ENCODE measurements at regions not wholly inside any gene's neighbourhood (a gene's known extent, or its start where the extent isn't known, plus 50 kb on each side); places are given as distances from the start of the nearest gene placed in this dataset.
A peak's percentile ranks its signal among the peaks of the same experiment; 100 is the strongest.

GRCh38 chr9:107542411-107543157, 53.0 kb upstream of the KLF4 start:
- TF ChIP-seq CTCF (IDR thresholded peaks at IDR 0.05) (no peak), POLR2A (IDR thresholded peaks at IDR 0.05) (no peak), POLR2AphosphoS5 (IDR thresholded peaks at IDR 0.05) (no peak), EP300 (IDR thresholded peaks at IDR 0.05; ENCODE audit: low read depth) (no peak)
- WGBS, 2 donors (ENCODE audit: low coverage in 1 of 2), result 48 to 65% methylated on average over 4 of the region's 4 CpGs
- Histone ChIP-seq H3K27ac (peak overlapping the region in 3 of 4 donors; percentile 1 to 46 (median 35)), H3K4me3 (no peak overlapping the region), H3K36me3 (no peaks in the 10 kb centered on the region), H3K9me3 (no peaks in the 10 kb centered on the region), H3K4me1 (peaks cover 0 to 11% (median 2%) of the 10 kb centered on the region in 4 donors), H3K27me3 (no peaks in the 10 kb centered on the region)
- intact Hi-C loops (cut with DNase I; ENCODE audit: low total_unique reads), result no loop called here
- DNase-seq, result no peak
- in situ Hi-C loops (cut with MboI; ENCODE audit: low pct_ligation_motif_present in 1 of 4, low pct_unique_long_range_greater_than_20kb in 1 of 4, low sequenced_read_pairs in 3 of 4), result no loop called here

GRCh38 chr9:107541523-107541922, 52.0 kb upstream of the KLF4 start:
- Histone ChIP-seq H3K36me3 (no peaks in the 10 kb centered on the region), H3K27me3 (no peaks in the 10 kb centered on the region), H3K27ac (no peak overlapping the region), H3K4me1 (peaks cover 0 to 17% (median 5%) of the 10 kb centered on the region in 4 donors), H3K9me3 (no peaks in the 10 kb centered on the region), H3K4me3 (no peak overlapping the region)
- DNase-seq, result no peak
- in situ Hi-C loops (cut with MboI; ENCODE audit: low pct_ligation_motif_present in 1 of 4, low pct_unique_long_range_greater_than_20kb in 1 of 4, low sequenced_read_pairs in 3 of 4), result no loop called here
- intact Hi-C loops (cut with DNase I; ENCODE audit: low total_unique reads), result no loop called here
- 60 to 76% methylated on average over 1 to 2 of the region's 2 CpGs for WGBS, 2 donors (ENCODE audit: low coverage in 1 of 2)
- TF ChIP-seq POLR2AphosphoS5 (IDR thresholded peaks at IDR 0.05) (no peak), POLR2A (IDR thresholded peaks at IDR 0.05) (no peak), EP300 (IDR thresholded peaks at IDR 0.05; ENCODE audit: low read depth) (no peak), CTCF (IDR thresholded peaks at IDR 0.05) (no peak)

- Histone ChIP-seq H3K4me1 (peaks cover 0 to 22% (median 6%) of the 10 kb centered on the region in 4 donors), H3K27me3 (no peaks in the 10 kb centered on the region), H3K4me3 (no peak overlapping the region), H3K36me3 (no peaks in the 10 kb centered on the region), H3K9me3 (no peaks in the 10 kb centered on the region), H3K27ac (no peak overlapping the region)
- WGBS, 2 donors (ENCODE audit: low coverage in 1 of 2), result 31 to 40% methylated on average over 1 of the region's 1 CpG
- in situ Hi-C loops (cut with MboI; ENCODE audit: low pct_ligation_motif_present in 1 of 4, low pct_unique_long_range_greater_than_20kb in 1 of 4, low sequenced_read_pairs in 3 of 4) (no loop called here), intact Hi-C loops (cut with DNase I; ENCODE audit: low total_unique reads) (no loop called here)
- TF ChIP-seq POLR2AphosphoS5 (IDR thresholded peaks at IDR 0.05), result no peak
- no peak for TF ChIP-seq CTCF (IDR thresholded peaks at IDR 0.05)
- DNase-seq, result no peak
These were observed 50.6 kb upstream of the KLF4 start for GRCh38 chr9:107540164-107540561.

- no peak for DNase-seq
- H3K36me3 ChIP-seq, result no peaks in the 10 kb centered on the region
- peaks cover 0 to 22% (median 6%) of the 10 kb centered on the region in 4 donors for H3K4me1 ChIP-seq
- TF ChIP-seq CTCF (IDR thresholded peaks at IDR 0.05) (peak in 1 of 5 experiments; percentile 6), POLR2AphosphoS5 (IDR thresholded peaks at IDR 0.05) (no peak)
- in situ Hi-C loops (cut with MboI; ENCODE audit: low pct_ligation_motif_present in 1 of 4, low pct_unique_long_range_greater_than_20kb in 1 of 4, low sequenced_read_pairs in 3 of 4), result no loop called here
- H3K4me3 ChIP-seq, result no peak overlapping the region
- H3K9me3 ChIP-seq, result no peaks in the 10 kb centered on the region
- H3K27ac ChIP-seq, result no peak overlapping the region
- H3K27me3 ChIP-seq, result no peaks in the 10 kb centered on the region
- 74 to 79% methylated on average over 10 of the region's 10 CpGs for WGBS, 2 donors (ENCODE audit: low coverage in 1 of 2)
- intact Hi-C loops (cut with DNase I; ENCODE audit: low total_unique reads), result no loop called here
These were observed 50.0 kb upstream of the KLF4 start for GRCh38 chr9:107539427-107540163.

Small RNA genes in the stretch of these regions (small RNA-seq; reads per million reads assigned to genes)
- 0 reads per million in 4 donors for gene RN7SL659P
- 0 reads per million in 4 donors for gene RNA5SP293
- 0 reads per million in 4 donors for gene RNU6-1064P
- 0 reads per million in 4 donors for gene RNU6-996P

Measured in transverse colon (tissue), 4 donors.